Transverse colon (tissue), 4 donors: ENCODE measurements at regions not wholly inside any gene's neighbourhood (a gene's known extent, or its start where the extent isn't known, plus 50 kb on each side); places are given as distances from the start of the nearest gene placed in this dataset.

Experiments
- CTCF ChIP-seq, 5 experiments: fragments of 200-600 bp in 3 of 5; fragments of 450-650 bp in 2 of 5; sonication (generic) in 3 of 5; IDR thresholded peaks; 1 replicate in 2 of 5; 2 replicates in 3 of 5; pipeline ENCODE4 v1.5.1; 2016 to 2017; ENCODE audit warnings: antibody characterized with exemption in 5 of 5, inconsistent platforms in 3 of 5, mild to moderate bottlenecking in 2 of 5, moderate library complexity in 1 of 5
- EP300 ChIP-seq: sonication (generic); formaldehyde crosslinking; IDR thresholded peaks from one replicate; pipeline ENCODE4 v1.6.1; 2017; ENCODE audit warnings: antibody characterized with exemption, low read depth
- POLR2A ChIP-seq: fragments of 450-650 bp; IDR thresholded peaks from one replicate; pipeline ENCODE4 v1.6.1; 2016; ENCODE audit warnings: antibody characterized with exemption, mild to moderate bottlenecking, moderate library complexity
- POLR2AphosphoS5 ChIP-seq, 3 donors: sonication (generic); formaldehyde crosslinking; IDR thresholded peaks; one replicate each; pipeline ENCODE4 v1.6.1; 2016; ENCODE audit warnings: antibody characterized with exemption in 3 of 3

GRCh38 chr13:76523740-76524340 is 362.4 kb downstream of the KCTD12 start:
- TF ChIP-seq POLR2AphosphoS5 (IDR thresholded peaks at IDR 0.05) (no peak), POLR2A (no peak), CTCF (IDR thresholded peaks at IDR 0.05) (no peak), EP300 (no peak)
